HG02759 (cell line): ENCODE measurements at regions not wholly inside any gene's neighbourhood (a gene's known extent, or its start where the extent isn't known, plus 50 kb on each side); places are given as distances from the start of the nearest gene placed in this dataset.
A peak's percentile ranks its signal among the peaks of the same experiment; 100 is the strongest.

Source experiments
- ATAC-seq: cut with Tn5 transposase; IDR thresholded peaks from one replicate; pipeline ENCODE4 v1.9.1; 2021; ENCODE audit warnings: mild to moderate bottlenecking, moderate library complexity; ENCODE audit not compliant: unreplicated experiment

- ATAC-seq = no peak
These were observed 177.8 kb downstream of the SNX18 start for GRCh38 chr5:54695198-54695966.

- ATAC-seq = no peak
These were observed 176.5 kb downstream of the SNX18 start for GRCh38 chr5:54693936-54694657.

DNA sequence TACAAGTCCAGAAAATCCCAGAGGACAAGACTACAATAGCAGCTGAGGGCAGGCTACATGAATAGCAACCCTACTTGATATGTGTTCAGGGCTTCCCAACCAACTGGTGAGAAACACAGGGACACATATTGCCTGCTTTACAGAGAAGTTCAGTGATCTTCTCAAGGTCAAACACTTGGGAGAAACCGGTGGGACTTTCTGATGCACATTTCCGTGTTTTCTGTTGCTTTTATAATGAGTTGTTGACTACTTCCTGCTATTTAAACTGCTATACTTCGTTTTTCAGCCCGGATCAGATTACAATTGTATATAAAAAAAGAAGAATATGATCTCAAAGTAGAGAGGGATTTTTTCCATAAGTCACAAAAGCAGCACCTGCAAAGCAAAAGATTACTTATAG lies 175.1 kb downstream of the SNX18 start:
- no peak for ATAC-seq

DNA sequence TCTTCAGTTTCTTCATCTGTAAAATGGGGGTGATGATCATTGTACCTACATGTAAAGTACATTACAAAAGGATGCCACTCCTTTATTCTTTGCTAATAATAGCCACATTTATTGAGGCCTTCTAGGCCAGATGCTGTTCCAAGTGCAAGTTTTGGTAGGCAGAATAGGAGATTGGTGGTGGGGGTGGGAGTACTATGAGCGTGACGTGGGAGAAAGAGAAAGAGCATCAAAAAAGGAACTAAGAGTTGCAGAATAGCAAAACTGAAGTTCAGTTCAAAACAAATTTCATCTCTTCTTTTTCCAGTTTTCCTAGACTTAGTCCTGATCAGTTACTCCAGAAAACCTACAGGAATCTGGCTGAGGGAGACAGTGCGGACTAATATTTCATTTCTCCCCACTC lies 174.1 kb downstream of the SNX18 start:
- no peak for ATAC-seq

DNA sequence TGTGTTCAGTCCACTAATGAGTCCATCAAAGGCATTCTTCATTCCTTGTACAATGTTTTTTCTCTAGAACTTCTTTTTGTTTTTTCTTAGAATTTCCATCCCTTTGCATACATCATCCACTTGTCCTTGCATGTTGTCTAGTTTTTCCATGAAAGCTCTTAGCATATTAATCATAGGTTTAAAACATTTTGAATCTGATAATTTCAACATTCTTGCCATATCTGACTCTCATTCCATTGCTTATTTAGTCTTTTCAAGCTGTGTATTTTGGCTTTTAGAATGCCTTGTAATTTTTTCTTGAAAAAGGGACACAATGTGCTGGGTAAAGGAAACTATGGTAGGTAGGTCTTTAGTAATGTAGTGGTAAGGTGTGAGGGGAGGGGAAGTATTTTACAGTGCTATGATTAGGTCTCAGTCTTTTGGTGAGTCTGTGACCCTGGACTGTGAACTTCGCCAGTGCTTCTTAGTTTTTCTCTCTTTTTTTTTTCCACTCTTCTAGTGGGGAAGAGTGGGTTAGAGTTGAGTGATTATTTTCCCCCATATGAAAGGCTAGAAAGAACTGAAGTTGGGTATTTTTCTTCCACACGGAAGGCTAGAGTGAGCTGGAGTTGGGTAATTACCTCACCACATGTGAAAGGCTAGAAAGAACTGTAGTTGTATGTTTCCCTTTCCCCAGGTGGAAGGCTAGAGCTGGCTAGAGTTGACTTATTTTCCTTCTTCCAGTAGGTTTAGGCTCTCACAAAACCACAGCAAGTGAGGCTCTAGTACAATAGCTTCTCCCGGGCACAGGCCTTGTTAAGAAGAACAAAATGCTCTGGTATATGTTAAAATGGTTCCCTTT lies 172.1 kb downstream of the SNX18 start:
- ATAC-seq = no peak

GRCh38 chr5:54680998-54681397 lies 163.4 kb downstream of the SNX18 start:
- no peak for ATAC-seq

DNA sequence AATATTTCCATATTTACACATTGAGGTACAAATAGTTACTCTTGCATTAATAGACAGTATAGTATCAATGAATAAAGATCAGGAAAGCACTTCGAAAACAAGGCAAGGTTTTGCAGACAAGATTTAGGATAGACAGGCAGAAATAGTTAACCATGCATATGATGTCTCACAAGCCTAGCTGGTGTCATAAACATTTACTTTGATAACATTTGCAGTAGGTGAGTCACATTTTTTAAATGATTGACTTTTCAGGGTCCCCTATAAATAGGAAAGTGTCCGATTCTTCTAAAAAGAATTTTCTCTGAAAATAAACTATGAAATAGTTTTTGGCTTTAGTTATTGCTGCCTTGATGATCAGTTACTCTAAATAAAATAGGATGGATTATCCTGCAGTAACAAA lies 162.1 kb downstream of the SNX18 start:
- ATAC-seq = no peak

- ATAC-seq = no peak
These were observed 161.2 kb downstream of the SNX18 start for GRCh38 chr5:54678737-54679136.

DNA sequence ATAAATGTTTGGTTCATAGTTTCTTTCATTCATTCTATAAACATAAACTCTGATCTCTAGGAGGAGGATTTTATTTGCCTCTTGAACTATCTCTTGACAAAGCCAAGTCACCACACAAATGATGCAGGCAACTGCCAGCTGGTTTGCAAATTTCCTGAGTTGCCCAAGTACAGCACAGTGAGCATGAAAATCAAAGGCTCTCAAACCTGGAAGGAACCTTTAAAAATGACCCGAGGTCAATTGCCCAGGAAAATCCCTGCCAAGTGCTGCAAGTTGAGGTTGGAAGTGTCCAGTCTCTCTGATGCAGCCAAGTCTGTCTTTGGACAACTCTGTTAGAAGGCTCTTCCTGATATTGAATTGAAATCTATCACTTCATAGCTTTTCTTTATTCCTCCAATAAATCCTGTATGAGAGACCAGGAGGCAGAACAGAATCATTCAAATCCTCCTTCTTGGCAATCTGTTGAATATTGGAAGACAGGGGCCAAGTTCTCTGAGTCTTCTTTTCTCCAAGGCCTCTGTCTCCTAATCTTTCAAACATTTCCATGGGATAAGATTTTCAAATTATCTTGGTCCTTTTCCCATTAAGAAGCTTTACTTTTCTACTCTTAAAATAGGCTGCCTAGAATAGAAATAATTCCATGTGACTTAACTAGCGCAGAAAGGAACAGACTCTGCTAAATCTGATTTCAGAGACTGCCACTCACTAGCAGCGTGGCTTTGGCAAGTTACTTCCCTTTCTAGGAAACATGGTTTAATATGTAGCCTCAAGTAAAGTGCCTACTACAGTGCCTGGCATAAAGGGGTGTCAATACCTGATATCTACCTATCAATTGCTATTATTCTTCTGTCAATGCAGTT lies 159.2 kb downstream of the SNX18 start:
- ATAC-seq = no peak

- peak; percentile 81 for ATAC-seq
These were observed 156.1 kb downstream of the SNX18 start for GRCh38 chr5:54673523-54674225.

DNA sequence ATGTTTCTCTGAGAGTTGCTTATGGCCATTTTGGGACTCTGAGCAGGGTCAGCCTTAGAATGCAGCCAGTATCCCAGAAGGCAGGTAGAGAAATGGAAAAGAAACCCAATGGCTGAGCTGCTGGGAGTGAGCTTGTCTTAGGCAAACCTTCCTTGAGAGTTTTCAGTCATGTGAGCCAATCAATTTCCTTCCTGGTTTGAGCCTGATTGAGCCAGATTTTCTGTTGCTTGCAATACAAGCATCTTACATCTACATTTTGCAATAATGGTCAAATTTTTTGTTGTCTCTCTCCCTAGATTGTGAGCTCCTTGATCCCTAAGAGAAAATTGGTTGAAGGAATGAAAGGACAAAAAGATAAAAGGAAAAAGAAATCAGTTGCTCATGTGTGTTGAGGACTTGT lies 155.3 kb downstream of the SNX18 start:
- no peak for ATAC-seq

DNA sequence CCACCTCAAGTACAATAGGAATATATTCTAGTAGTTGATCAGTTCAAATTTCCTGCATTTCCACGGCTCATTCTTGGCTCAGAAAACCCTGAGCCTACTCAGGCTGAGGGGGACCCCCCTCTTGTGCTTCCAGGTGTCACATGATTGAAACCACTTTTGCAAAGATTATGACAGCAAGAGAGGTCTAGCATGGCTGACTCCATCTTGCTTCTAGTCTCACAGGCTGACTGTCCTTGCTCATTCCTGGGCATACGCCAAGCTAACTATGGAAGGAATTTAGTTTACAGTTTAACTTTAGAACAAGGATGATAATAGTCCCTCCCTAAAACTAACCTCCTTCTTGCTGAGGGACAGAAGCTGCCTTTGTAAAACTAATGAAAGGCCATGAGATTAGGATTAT lies 154.1 kb downstream of the SNX18 start:
- no peak for ATAC-seq

GRCh38 chr5:54671111-54671531 lies 153.6 kb downstream of the SNX18 start:
- no peak for ATAC-seq

DNA sequence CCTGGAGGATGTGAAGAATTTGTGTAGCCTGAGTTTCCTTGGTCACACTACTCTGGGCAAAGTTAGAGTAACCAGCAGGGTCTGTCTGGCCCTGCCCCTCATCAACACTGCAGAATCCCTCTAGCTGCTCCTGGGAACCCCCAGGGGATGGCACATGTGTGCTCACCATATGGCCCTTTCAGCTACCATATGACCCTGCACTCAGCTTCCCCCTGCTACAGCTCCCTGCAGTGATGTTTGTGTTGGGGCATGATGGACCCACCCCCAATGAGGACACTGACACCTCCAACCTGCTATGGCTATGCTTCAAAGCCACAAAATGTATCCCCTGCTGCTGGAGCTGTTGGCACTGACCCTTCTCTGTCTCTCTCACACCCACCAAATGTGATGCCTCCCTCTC lies 152.7 kb downstream of the SNX18 start:
- no peak for ATAC-seq

- ATAC-seq = no peak
These were observed 152.3 kb downstream of the SNX18 start for GRCh38 chr5:54669845-54670244.

DNA sequence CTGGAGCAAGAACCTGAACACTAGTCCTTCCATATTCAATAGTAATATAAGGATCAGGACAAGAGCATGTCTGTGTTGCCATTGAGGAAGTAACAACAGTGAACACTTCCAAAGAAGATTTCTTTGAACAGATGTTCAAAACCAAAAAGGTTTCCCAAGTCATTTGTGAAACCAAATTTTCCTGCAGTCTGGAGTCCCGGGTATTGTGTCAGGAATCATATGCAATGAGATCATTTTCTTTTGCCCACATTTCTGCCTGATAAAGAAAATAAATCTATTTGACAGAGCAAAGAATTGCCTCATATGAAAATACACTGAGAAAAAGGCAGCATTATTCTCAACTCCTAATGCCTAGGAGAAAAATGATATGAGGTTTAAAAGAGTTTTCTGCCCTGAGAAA lies 151.7 kb downstream of the SNX18 start:
- no peak for ATAC-seq

GRCh38 chr5:54668096-54668495 lies 150.5 kb downstream of the SNX18 start:
- ATAC-seq = no peak

- no peak for ATAC-seq
These were observed 149.6 kb downstream of the SNX18 start for GRCh38 chr5:54667136-54667535.

DNA sequence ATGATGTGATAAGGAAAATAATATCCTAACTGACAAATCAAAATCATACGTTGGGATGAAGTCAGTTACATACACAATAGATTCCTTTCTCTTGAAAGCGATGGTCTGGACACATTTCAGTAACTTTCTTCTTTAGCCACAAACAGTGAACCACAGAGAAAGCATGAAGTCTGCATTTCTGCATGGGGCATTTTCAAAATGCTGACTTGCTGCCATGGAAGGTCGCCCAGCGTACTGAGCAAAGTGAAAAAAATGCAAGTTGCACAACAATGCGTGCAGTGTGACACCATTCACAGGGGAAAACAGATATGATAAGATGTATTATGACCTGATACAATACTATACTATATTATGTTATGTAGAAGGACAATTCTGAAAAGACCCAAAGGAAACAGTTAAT lies 146.3 kb downstream of the SNX18 start:
- ATAC-seq = no peak

- ATAC-seq = no peak
These were observed 143.6 kb downstream of the SNX18 start for GRCh38 chr5:54661111-54661510.
